ENCODE measurements at regions not wholly inside any gene's neighbourhood (a gene's known extent, or its start where the extent isn't known, plus 50 kb on each side); places are given as distances from the start of the nearest gene placed in this dataset.

DNA sequence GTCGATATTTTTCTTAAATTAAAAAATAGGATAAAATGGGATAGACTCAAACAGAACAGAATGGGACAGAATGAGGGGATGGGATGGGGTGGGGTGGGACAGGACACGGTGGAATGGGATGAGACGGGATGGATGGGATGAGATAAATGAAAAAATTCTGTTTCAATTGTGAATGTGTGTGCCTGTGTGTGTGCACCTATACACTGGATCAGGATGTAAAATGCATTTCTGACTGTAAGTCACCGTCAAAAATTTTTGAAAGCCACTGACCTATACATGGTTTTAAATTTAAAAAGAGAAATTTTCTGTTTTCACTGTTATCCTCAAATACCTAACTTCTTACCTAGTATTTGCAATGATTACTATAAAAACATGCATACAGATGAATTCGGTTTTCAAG lies 108.7 kb upstream of the UBE2E2 start:
- no peak for TF ChIP-seq CTCF (IDR thresholded peaks at IDR 0.05)
- Histone ChIP-seq H3K4me1 (no peaks in the 10 kb centered on the region), H3K9me3 (peaks cover 0 to 3% of the 10 kb centered on the region in 2 donors), H3K4me3 (no peak overlapping the region), H3K36me3 (no peaks in the 10 kb centered on the region), H3K27ac (no peak overlapping the region), H3K27me3 (no peaks in the 10 kb centered on the region)
- DNase-seq (no peak), ATAC-seq (no peak)
- intact Hi-C loops (cut with DNase I), result no loop called here

GRCh38 chr3:23094890-23095462 lies 108.2 kb upstream of the UBE2E2 start:
- ATAC-seq (peak; percentile 89), DNase-seq (no peak)
- no peak for TF ChIP-seq CTCF (IDR thresholded peaks at IDR 0.05)
- Histone ChIP-seq H3K27ac (no peak overlapping the region), H3K27me3 (no peaks in the 10 kb centered on the region), H3K4me3 (no peak overlapping the region), H3K36me3 (no peaks in the 10 kb centered on the region), H3K4me1 (no peaks in the 10 kb centered on the region), H3K9me3 (peaks cover 0 to 3% of the 10 kb centered on the region in 2 donors)
- intact Hi-C loops (cut with DNase I), result no loop called here

GRCh38 chr3:23096041-23096440 lies 107.1 kb upstream of the UBE2E2 start:
- intact Hi-C loops (cut with DNase I), result no loop called here
- Histone ChIP-seq H3K9me3 (peaks cover 0 to 3% of the 10 kb centered on the region in 2 donors), H3K4me1 (no peaks in the 10 kb centered on the region), H3K27ac (no peak overlapping the region), H3K4me3 (no peak overlapping the region), H3K36me3 (no peaks in the 10 kb centered on the region), H3K27me3 (no peaks in the 10 kb centered on the region)
- no peak for DNase-seq
- no peak for TF ChIP-seq CTCF (IDR thresholded peaks at IDR 0.05)
- no peak for ATAC-seq

GRCh38 chr3:23099021-23099420 lies 104.1 kb upstream of the UBE2E2 start:
- DNase-seq (no peak), ATAC-seq (no peak)
- no peaks in the 10 kb centered on the region for H3K4me1 ChIP-seq

GRCh38 chr3:23099677-23100076 lies 103.5 kb upstream of the UBE2E2 start:
- Histone ChIP-seq H3K36me3 (no peaks in the 10 kb centered on the region), H3K27ac (no peak overlapping the region), H3K4me1 (no peaks in the 10 kb centered on the region), H3K4me3 (no peak overlapping the region), H3K9me3 (no peaks in the 10 kb centered on the region), H3K27me3 (no peaks in the 10 kb centered on the region)
- TF ChIP-seq CTCF (IDR thresholded peaks at IDR 0.05), result no peak
- ATAC-seq (no peak), DNase-seq (no peak)
- intact Hi-C loops (cut with DNase I), result no loop called here

More at GRCh38 chr3:23099021-23099420, 104.1 kb upstream of the UBE2E2 start:
- Histone ChIP-seq H3K9me3 (no peaks in the 10 kb centered on the region), H3K4me3 (no peak overlapping the region), H3K36me3 (no peaks in the 10 kb centered on the region), H3K27me3 (no peaks in the 10 kb centered on the region), H3K27ac (no peak overlapping the region)
- intact Hi-C loops (cut with DNase I), result no loop called here
- TF ChIP-seq CTCF (IDR thresholded peaks at IDR 0.05), result no peak

Measured in left lung (tissue), 4 donors.